Neuronal stem cell (in vitro differentiated cells): ENCODE measurements at regions not wholly inside any gene's neighbourhood (a gene's known extent, or its start where the extent isn't known, plus 50 kb on each side); places are given as distances from the start of the nearest gene placed in this dataset.

ENCODE experiments used
- DNase-seq: peaks from one replicate; pipeline ENCODE4 v3.0.0-alpha.2; 2013; ENCODE audit warnings: low spot score
- H2AFZ ChIP-seq: one replicate; pipeline ENCODE4 v1.6.1; 2013; ENCODE audit warnings: mild to moderate bottlenecking, low read length, inconsistent platforms
- H2AK5ac ChIP-seq: 2 replicates; pipeline ENCODE4 v1.6.1; 2013; ENCODE audit warnings: low read depth, mild to moderate bottlenecking, inconsistent platforms, low read length, moderate library complexity, mixed read lengths
- H2BK120ac ChIP-seq: 2 replicates; pipeline ENCODE4 v1.6.1; 2013; ENCODE audit warnings: low read depth, mild to moderate bottlenecking, inconsistent platforms, low read length, moderate library complexity, mixed read lengths
- H2BK12ac ChIP-seq: one replicate; pipeline ENCODE4 v1.6.1; 2013; ENCODE audit warnings: low read length, inconsistent platforms
- H2BK15ac ChIP-seq: 2 replicates; pipeline ENCODE4 v1.6.1; 2013; ENCODE audit warnings: mild to moderate bottlenecking, low read length, inconsistent platforms, mixed read lengths
- H2BK5ac ChIP-seq: one replicate; pipeline ENCODE4 v1.6.1; 2013; ENCODE audit warnings: inconsistent platforms, mild to moderate bottlenecking, low read length, moderate library complexity
- H3K14ac ChIP-seq: one replicate; pipeline ENCODE4 v1.6.1; 2013; ENCODE audit warnings: low read length, inconsistent platforms
- H3K18ac ChIP-seq: 2 replicates; pipeline ENCODE4 v1.6.1; 2013; ENCODE audit warnings: low read length, inconsistent platforms
- H3K23ac ChIP-seq: 2 replicates; pipeline ENCODE4 v1.6.1; 2013; ENCODE audit warnings: low read depth, mild to moderate bottlenecking, mixed read lengths, low read length, inconsistent platforms; ENCODE audit not compliant: poor library complexity
- H3K27ac ChIP-seq: replicated peaks from 3 replicates; pipeline ENCODE4 v1.5.1; 2013; ENCODE audit warnings: low read length, inconsistent platforms
- H3K27me3 ChIP-seq, 3 experiments: 2 replicates each; pipeline ENCODE4 v1.6.1; 2013; ENCODE audit warnings: low read length in 3 of 3, mild to moderate bottlenecking in 2 of 3, inconsistent platforms in 1 of 3, low read depth in 1 of 3, mixed read lengths in 1 of 3, moderate library complexity in 1 of 3; ENCODE audit not compliant: control insufficient read depth in 3 of 3, insufficient read depth in 3 of 3
- H3K36me3 ChIP-seq, 2 donors: replicated peaks in 1 of 2; 2 replicates each; pipeline ENCODE4 v1.6.1; 2013; ENCODE audit warnings: low read length in 2 of 2; ENCODE audit not compliant: control insufficient read depth in 2 of 2, insufficient read depth in 2 of 2
- H3K4ac ChIP-seq: 2 replicates; pipeline ENCODE4 v1.6.1; 2013; ENCODE audit warnings: inconsistent platforms, mild to moderate bottlenecking, low read length, moderate library complexity
- H3K4me1 ChIP-seq, 2 donors: 1 replicate in 1 of 2; 2 replicates in 1 of 2; pipeline ENCODE4 v1.6.1; 2013; ENCODE audit warnings: low read length in 2 of 2, low read depth in 1 of 2; ENCODE audit not compliant: control insufficient read depth in 2 of 2, insufficient read depth in 1 of 2
- H3K4me2 ChIP-seq: one replicate; pipeline ENCODE4 v1.6.1; 2013; ENCODE audit warnings: mild to moderate bottlenecking, low read length, inconsistent platforms; ENCODE audit not compliant: insufficient read depth, poor library complexity, severe bottlenecking
- H3K4me3 ChIP-seq, 2 donors: 2 replicates each; pipeline ENCODE4 v1.5.1; 2013; ENCODE audit warnings: low read length in 2 of 2, mild to moderate bottlenecking in 2 of 2, inconsistent platforms in 1 of 2, moderate library complexity in 1 of 2
- H3K79me1 ChIP-seq: one replicate; pipeline ENCODE4 v1.6.1; 2013; ENCODE audit warnings: low read depth, mild to moderate bottlenecking, inconsistent platforms, low read length, moderate library complexity
- H3K9ac ChIP-seq: one replicate; pipeline ENCODE4 v1.6.1; 2013; ENCODE audit warnings: mild to moderate bottlenecking, low read depth, low read length, inconsistent platforms; ENCODE audit not compliant: poor library complexity
- H3K9me3 ChIP-seq, 2 donors: replicated peaks in 1 of 2; 2 replicates each; pipeline versions ENCODE3 to v1.6.1; 2013; ENCODE audit warnings: low read length in 2 of 2, mild to moderate bottlenecking in 2 of 2, inconsistent platforms in 1 of 2, low read depth in 1 of 2, mixed read lengths in 1 of 2, moderate library complexity in 1 of 2; ENCODE audit not compliant: control insufficient read depth in 2 of 2, insufficient read depth in 1 of 2
- H4K8ac ChIP-seq: one replicate; pipeline ENCODE4 v1.6.1; 2013; ENCODE audit warnings: low read depth, mild to moderate bottlenecking, inconsistent platforms, low read length, moderate library complexity
- H4K91ac ChIP-seq: one replicate; pipeline ENCODE4 v1.6.1; 2013; ENCODE audit warnings: low read length, low read depth, mild to moderate bottlenecking, inconsistent platforms; ENCODE audit not compliant: poor library complexity
- WGBS, 2 donors: extraction: QIAGEN DNeasy Blood & Tissue Kit; methylation state at CpG; one replicate each; pipeline ENCODE4 v1.1.7; 2013; ENCODE audit warnings: missing lambda C conversion rate in 2 of 2, mixed read lengths in 1 of 2; ENCODE audit not compliant: insufficient read length in 2 of 2, insufficient replicate concordance in 1 of 2; ENCODE audit errors: extremely low coverage in 2 of 2; 5-methylcytosine and 5-hydroxymethylcytosine counted together

DNA sequence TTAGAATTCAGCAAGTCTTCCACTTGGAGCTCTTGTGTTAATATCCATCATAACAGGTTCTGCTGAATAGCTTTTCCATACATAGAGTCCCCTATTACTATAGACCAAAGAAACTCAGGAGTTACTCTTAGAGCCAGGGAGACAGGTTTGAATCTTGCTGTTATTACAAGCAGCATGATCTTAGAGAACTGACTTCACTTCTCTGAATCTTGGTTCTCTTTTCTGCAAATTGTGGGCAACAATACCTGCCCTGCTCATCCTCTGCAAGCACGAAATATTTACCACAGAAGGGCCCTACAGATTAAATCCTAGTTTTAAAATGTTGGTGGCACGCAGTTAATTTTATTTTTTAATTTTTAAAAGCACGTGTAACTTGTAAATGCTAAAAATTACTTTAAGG is 111.7 kb downstream of the TLR4 start:
- Histone ChIP-seq H3K27me3 (no peaks in the 10 kb centered on the region), H3K18ac (no peak overlapping the region), H2BK12ac (no peak overlapping the region), H2AFZ (no peak overlapping the region), H3K4ac (no peak overlapping the region), H3K23ac (no peak overlapping the region), H3K14ac (no peak overlapping the region), H3K4me1 (no peaks in the 10 kb centered on the region), H3K27ac (no peak overlapping the region), H3K4me3 (no peak overlapping the region), H3K36me3 (no peaks in the 10 kb centered on the region), H2BK15ac (no peak overlapping the region), H3K79me1 (no peaks in the 10 kb centered on the region), H3K4me2 (no peak overlapping the region), H3K9me3 (no peaks in the 10 kb centered on the region), H2BK5ac (no peak overlapping the region), H2BK120ac (no peak overlapping the region), H4K8ac (no peak overlapping the region), H2AK5ac (no peak overlapping the region), H3K9ac (no peak overlapping the region), H4K91ac (no peak overlapping the region)
- no CpG with 5 or more reads among the region's 3 CpGs for WGBS, 2 donors
- no peak for DNase-seq

DNA sequence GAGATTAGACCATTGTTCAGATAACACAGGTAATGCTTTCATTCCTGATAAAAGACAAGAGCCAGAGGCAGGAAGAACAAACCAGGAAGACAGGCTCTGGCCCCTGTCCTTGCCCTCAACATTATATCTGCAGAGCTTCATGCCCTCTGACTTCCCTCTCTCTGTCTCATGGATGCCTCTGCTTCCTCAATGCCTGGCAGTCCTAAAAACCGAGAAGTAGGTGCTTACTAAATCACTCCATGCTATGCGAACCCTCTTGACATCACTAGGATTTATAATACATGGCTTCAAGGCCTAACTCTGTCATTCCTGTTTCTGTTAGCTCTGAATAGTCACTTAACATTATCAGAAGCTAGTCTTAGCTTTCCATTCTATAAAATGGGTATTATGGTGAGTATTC is 117.8 kb downstream of the TLR4 start:
- no peak overlapping the region for H3K14ac ChIP-seq
- H3K23ac ChIP-seq: no peak overlapping the region
- no peak for DNase-seq
- H3K18ac ChIP-seq: no peak overlapping the region
- H4K8ac ChIP-seq: no peak overlapping the region
- H3K4me2 ChIP-seq: no peak overlapping the region
- no peak overlapping the region for H2BK12ac ChIP-seq
- H4K91ac ChIP-seq: no peak overlapping the region
- no peaks in the 10 kb centered on the region for H3K27me3 ChIP-seq
- H3K9ac ChIP-seq: no peak overlapping the region
- H3K9me3 ChIP-seq: no peaks in the 10 kb centered on the region
- no peak overlapping the region for H3K4me3 ChIP-seq
- no peaks in the 10 kb centered on the region for H3K79me1 ChIP-seq
- no peak overlapping the region for H2AFZ ChIP-seq
- no peak overlapping the region for H3K27ac ChIP-seq
- H3K4me1 ChIP-seq: no peaks in the 10 kb centered on the region
- no peak overlapping the region for H2AK5ac ChIP-seq
- no peak overlapping the region for H2BK120ac ChIP-seq
- no CpG with 5 or more reads among the region's 2 CpGs for WGBS, 2 donors
- H2BK15ac ChIP-seq: no peak overlapping the region
- H3K36me3 ChIP-seq: no peaks in the 10 kb centered on the region
- no peak overlapping the region for H2BK5ac ChIP-seq
- no peak overlapping the region for H3K4ac ChIP-seq

- Histone ChIP-seq H2BK120ac (no peak overlapping the region), H3K4me3 (no peak overlapping the region), H3K4ac (no peak overlapping the region), H3K9ac (no peak overlapping the region), H3K23ac (no peak overlapping the region), H4K8ac (no peak overlapping the region), H3K9me3 (no peaks in the 10 kb centered on the region), H3K79me1 (no peaks in the 10 kb centered on the region), H4K91ac (no peak overlapping the region), H3K4me1 (peaks cover 4% of the 10 kb centered on the region in 2 donors), H2AFZ (no peak overlapping the region), H3K18ac (no peak overlapping the region), H2BK15ac (no peak overlapping the region), H2BK12ac (no peak overlapping the region), H3K14ac (no peak overlapping the region), H3K4me2 (no peak overlapping the region), H3K27me3 (no peaks in the 10 kb centered on the region), H2AK5ac (no peak overlapping the region), H2BK5ac (no peak overlapping the region), H3K27ac (no peak overlapping the region), H3K36me3 (no peaks in the 10 kb centered on the region)
- DNase-seq: no peak
Observed at GRCh38 chr9:117823576-117823975, 119.4 kb downstream of the TLR4 start.

- Histone ChIP-seq H3K4ac (no peak overlapping the region), H3K79me1 (no peaks in the 10 kb centered on the region), H3K23ac (no peak overlapping the region), H2BK120ac (no peak overlapping the region), H3K27me3 (no peaks in the 10 kb centered on the region), H3K14ac (no peak overlapping the region), H2AFZ (no peak overlapping the region), H3K4me2 (no peak overlapping the region), H3K36me3 (no peaks in the 10 kb centered on the region), H3K27ac (no peak overlapping the region), H3K9me3 (no peaks in the 10 kb centered on the region), H4K91ac (no peak overlapping the region), H2BK5ac (no peak overlapping the region), H3K9ac (no peak overlapping the region), H2AK5ac (no peak overlapping the region), H3K4me1 (peaks cover 4% of the 10 kb centered on the region in 2 donors), H2BK15ac (no peak overlapping the region), H3K4me3 (no peak overlapping the region), H3K18ac (no peak overlapping the region), H4K8ac (no peak overlapping the region), H2BK12ac (no peak overlapping the region)
- no CpG with 5 or more reads among the region's 4 CpGs for WGBS, 2 donors
- no peak for DNase-seq
Observed at GRCh38 chr9:117825609-117826347, 121.6 kb downstream of the TLR4 start.
